ENCODE measurements at regions not wholly inside any gene's neighbourhood (a gene's known extent, or its start where the extent isn't known, plus 50 kb on each side); places are given as distances from the start of the nearest gene placed in this dataset.

- no peak for TF ChIP-seq ATF3 (IDR thresholded peaks at IDR 0.05)
- TF ChIP-seq, protein P1, sequence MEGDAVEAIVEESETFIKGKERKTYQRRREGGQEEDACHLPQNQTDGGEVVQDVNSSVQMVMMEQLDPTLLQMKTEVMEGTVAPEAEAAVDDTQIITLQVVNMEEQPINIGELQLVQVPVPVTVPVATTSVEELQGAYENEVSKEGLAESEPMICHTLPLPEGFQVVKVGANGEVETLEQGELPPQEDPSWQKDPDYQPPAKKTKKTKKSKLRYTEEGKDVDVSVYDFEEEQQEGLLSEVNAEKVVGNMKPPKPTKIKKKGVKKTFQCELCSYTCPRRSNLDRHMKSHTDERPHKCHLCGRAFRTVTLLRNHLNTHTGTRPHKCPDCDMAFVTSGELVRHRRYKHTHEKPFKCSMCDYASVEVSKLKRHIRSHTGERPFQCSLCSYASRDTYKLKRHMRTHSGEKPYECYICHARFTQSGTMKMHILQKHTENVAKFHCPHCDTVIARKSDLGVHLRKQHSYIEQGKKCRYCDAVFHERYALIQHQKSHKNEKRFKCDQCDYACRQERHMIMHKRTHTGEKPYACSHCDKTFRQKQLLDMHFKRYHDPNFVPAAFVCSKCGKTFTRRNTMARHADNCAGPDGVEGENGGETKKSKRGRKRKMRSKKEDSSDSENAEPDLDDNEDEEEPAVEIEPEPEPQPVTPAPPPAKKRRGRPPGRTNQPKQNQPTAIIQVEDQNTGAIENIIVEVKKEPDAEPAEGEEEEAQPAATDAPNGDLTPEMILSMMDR (IDR thresholded peaks at IDR 0.05; ENCODE audit: low read depth, low read length, missing input control): no peak
These were observed 561.2 kb upstream of the MKI67 start for GRCh38 chr10:128687408-128687807.

All from liver (tissue), 3 donors.